DMS153 treated with DMSO at 0.1 percent for 48 hours (cell line): ENCODE measurements at regions not wholly inside any gene's neighbourhood (a gene's known extent, or its start where the extent isn't known, plus 50 kb on each side); places are given as distances from the start of the nearest gene placed in this dataset.
A peak's percentile ranks its signal among the peaks of the same experiment; 100 is the strongest.

Source experiments
- DNase-seq: peaks from one replicate; lab custom pipeline; 2025; ENCODE audit not compliant: unreplicated experiment; lab: John Stamatoyannopoulos, UW

DNA sequence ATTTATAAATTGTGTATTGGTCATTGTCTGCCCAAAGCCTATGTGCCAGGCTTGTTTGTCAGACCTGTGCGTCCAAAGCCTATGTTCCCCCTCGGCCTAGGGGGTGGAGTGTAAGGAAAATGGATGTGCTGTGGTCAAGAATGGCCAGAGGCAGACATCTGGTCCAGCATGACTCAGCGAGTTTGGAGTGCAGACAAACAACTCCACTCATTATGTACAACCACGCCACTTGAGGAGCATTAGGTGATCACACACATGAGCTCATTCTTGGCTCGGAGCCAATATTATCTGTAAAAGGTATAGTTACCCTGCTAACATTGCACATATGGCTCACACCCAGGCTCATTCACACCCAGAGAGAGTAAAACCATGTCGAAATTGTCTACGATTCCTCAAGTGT lies 1047.6 kb upstream of the ADGRL4 start:
- DNase-seq = peak; percentile 97

- DNase-seq = no peak
Observed at GRCh38 chr1:80053613-80054012, 1047.1 kb upstream of the ADGRL4 start.

DNA sequence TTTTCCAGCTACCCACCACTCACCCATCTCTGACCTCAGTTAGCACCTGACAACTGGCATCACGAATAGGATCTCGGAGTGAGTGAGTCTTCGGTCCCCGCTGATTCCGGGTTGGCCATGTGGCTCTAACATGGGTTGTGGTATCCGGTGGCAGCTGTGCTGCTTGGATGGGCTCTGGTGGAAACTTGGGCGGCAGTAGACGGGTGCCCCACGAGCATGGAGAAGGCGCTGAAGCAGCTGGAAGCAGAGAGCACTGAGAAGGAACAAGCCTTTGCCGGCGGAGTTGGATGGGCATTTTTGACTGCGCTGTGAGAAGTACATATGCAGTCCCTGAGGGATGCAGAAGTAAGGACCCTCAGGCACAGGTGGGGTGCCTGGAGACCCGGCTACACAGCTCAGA lies 1044.0 kb upstream of the ADGRL4 start:
- no peak for DNase-seq

- DNase-seq = no peak
Observed at GRCh38 chr1:80050085-80050484, 1043.6 kb upstream of the ADGRL4 start.

DNA sequence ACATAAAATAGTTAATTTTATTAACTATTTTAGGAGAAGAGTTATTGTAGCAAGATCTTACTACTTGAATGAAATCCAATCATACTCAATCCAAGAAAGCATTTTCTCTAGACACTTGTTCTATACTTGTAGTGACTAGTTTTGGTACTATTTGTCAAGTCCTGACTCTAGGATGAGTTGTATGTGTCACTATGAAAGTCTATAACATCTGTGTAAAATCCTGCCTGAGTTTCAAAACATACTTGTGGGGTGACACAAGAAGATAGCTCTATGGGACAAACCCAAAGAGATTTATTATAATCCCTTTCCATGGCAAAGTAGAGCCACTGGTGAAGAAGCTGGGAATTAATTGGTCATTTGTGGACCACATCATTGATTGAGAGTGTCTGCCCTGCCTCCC lies 1042.2 kb upstream of the ADGRL4 start:
- no peak for DNase-seq

DNA sequence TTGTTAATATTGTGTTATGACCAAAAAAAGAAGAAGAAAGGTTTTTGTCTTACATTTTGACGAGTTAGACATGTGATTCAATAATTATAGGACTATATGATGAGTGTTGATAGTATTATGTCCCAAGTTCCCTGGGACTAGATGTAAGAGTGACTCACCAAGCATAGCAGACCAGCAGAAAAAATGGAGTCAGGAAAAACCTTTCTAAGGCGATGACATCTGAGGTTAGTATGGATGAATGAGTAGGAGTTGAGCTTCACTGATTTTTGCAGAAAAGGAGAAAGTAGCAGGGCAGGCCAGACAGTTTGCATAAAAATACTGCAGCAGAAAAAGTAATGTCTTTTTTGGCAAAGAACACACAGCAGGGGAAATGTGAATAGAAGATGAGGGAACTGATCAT lies 1041.3 kb upstream of the ADGRL4 start:
- DNase-seq = no peak

DNA sequence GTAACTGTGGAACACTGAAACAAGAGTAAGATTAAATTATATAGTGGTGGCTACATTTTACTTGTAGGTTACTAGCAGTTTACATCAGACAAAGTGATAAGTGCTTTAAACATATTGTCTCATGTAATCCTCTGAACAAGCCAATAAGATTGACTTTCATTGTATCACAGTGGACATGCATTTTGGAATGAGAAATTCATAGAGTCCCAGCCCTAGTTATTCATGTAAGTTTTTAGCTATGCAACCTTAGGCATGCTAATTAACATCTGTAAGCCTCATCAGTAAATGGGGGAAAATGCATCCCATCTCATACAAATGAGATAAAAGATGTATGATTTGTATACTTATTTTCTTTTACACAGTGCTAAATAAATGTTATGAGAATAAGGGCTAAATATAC lies 1038.1 kb upstream of the ADGRL4 start:
- no peak for DNase-seq

- no peak for DNase-seq
Observed at GRCh38 chr1:80036690-80037432, 1030.3 kb upstream of the ADGRL4 start.

- DNase-seq = no peak
Observed at GRCh38 chr1:80023358-80023757, 1016.8 kb upstream of the ADGRL4 start.

DNA sequence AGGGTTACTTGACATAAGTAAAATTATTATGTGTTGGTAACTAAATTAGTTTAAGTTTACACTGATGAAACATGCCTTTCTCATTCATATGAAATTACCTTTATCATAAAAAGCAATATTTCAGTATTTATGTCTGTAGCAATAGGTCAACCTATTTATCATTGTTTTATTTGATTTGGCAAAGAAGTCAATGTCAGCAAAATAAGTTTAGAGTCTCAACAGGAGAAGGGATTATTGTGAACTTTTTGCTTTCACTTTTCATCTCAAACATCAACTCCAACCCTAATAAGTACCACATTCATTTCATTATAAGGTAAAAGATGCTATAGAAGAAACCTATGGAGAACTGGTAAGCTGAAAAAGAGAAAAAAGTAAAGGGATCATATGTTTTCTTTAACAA lies 1015.4 kb upstream of the ADGRL4 start:
- DNase-seq = no peak

DNA sequence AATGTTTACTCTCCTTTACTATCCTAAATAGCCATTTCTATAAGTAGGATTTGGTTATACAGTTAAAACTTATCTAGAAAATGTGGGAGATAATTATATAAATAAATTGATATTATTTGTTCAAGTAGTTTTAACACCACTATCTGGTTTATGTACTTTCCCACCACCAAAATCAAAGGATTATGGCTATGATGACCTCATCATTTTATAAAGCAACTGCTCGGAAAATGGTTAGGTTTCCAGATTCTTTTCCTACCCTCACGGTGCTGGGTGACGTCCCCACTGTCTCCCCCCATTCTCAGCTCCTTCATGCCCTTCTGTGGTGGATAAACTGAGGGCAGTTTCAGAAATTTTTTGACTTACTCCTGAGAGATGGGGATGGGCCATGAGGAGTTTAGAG lies 1011.8 kb upstream of the ADGRL4 start:
- no peak for DNase-seq

DNA sequence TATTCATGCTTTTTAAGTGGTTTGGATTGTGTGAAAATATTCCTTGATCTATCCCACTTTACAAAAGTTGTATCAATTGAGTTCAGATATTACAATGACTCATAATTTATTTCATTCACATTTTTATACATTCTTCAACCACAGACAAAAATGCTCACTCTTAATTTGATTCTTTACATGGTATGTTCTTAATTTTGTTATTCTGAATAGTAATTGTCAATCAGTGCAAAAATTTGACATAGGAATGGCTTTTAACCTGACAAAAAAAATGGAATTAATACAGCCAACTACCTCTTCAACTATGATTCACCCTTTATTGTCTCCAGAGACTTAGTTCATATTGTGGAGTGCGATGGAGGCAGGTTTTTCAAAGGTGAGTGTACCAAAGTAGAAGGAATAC lies 1002.4 kb upstream of the ADGRL4 start:
- DNase-seq = no peak

GRCh38 chr1:80003250-80003649 lies 996.7 kb upstream of the ADGRL4 start:
- DNase-seq = no peak

- no peak for DNase-seq
Observed at GRCh38 chr1:79988401-79988800, 981.9 kb upstream of the ADGRL4 start.

GRCh38 chr1:79982211-79982610 lies 975.7 kb upstream of the ADGRL4 start:
- no peak for DNase-seq

DNA sequence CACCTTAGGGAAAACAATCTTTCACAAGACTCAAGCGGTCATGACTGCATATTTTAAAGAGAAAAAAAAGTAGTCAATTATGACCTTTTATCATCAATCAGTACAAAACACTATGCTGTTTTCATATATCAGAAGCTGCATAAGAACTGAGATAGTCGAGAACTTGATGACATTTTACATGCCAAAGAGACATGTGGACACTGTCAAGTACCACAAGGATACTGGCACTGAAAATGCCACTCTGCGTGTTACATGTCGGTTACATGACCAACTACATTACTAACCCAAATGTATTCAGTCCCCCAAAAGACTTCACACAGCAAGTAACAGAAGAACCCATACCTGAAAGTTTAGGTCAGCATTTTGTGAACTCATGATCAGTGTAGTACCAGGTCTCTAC lies 975.0 kb upstream of the ADGRL4 start:
- no peak for DNase-seq

DNA sequence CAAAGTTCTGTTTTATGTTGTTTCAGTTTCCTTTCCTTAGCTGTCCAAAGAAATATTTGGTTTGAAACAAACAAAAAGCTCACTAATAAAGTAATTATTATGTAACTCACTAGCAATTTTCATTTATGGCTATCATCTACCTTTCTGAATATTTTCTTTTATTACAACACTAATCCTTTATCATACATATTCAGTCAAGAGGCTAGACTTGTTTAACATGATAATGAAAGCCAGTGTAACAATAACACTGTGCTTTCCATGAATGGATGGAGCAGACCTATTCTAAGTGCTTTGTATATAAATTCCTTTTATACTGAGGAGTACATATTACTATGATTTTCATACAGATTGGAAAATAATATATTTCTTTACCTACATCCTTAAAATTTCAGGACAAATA lies 972.8 kb upstream of the ADGRL4 start:
- DNase-seq = no peak

DNA sequence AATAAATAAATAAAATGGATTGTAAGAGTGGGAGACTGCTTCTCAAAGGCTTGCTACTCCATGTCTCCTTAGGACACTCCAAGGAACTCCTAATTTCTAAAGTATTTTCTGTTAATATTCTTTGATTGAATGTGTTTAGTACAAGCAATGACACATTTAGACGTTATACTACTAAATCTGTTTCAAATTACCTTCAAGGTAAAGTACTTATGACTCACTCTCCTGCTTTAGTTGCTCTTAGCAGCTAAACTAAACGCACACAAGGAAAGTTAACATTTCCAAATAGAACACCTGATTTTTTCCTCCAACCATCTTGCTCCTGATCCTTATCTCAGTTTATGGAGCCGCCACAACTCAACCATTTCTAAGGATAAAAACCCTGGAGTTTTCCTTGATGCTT lies 969.8 kb upstream of the ADGRL4 start:
- no peak for DNase-seq

DNA sequence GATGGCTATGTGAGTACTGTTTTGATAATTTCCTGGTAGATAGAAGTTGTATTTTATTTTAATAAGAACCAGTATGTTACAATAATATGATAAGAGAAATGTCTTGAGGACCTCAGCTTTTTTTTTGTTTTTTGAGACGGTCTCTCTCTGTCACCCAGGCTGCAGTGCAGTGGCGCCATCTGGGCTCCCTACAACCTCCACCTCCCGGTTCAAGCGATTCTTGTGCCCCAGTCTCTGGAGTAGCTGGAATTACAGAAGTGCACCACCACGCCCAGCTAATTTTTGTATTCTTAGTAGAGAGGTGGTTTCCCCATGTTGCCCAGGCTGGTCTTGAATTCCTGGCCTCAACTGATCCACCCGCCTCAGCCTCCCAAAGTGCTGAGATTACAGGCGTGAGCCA lies 968.1 kb upstream of the ADGRL4 start:
- DNase-seq = no peak

GRCh38 chr1:79969886-79970285 lies 963.4 kb upstream of the ADGRL4 start:
- no peak for DNase-seq

- DNase-seq = no peak
Observed at GRCh38 chr1:79966438-79966837, 959.9 kb upstream of the ADGRL4 start.

DNA sequence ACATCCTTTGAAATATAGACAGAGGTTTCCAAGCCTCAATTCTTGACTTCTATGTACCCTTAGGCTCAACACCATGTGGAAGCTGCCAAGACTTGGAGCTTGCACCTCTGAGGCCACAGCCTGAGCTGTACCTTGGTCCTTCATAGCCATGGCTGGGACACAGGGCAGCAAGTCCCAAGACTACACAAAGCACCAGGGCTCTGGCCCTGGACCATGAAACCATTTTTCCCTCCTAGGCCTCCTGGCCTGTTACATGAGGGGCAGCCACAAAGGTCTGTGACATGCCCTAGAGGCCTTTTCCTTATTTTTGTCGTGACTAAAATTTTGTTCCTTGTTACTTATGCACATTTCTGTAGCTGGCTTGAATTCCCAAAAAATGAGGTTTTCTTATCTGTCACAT lies 953.1 kb upstream of the ADGRL4 start:
- no peak for DNase-seq

DNA sequence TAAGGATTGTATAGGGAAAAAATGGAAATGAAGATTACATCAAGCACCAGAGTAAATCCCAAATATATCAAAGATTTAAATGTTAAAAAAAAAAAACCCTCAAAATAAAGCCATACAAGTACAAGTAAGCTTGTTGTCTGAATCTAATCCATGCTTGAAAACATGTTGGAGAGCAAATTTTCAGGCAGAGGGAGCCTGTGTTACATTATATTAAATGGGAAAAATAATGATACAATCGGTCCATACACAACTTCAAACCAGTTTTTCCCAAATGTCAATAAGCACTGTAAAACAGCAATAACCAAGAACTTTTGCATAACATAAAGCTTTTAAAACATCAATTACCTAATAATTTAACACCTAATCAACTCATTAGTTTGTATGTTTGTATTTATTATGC lies 949.4 kb upstream of the ADGRL4 start:
- DNase-seq = no peak
